Cardiac muscle cell (in vitro differentiated cells and primary cell): ENCODE measurements at regions not wholly inside any gene's neighbourhood (a gene's known extent, or its start where the extent isn't known, plus 50 kb on each side); places are given as distances from the start of the nearest gene placed in this dataset.
A peak's percentile ranks its signal among the peaks of the same experiment; 100 is the strongest.

Source experiments
- DNase-seq, 2 donors: peaks; one replicate each; pipeline versions ENCODE4 v3.0.0 to v3.0.0-alpha.2; 2010 to 2017; ENCODE audit warnings: low read depth in 1 of 2, low spot score in 1 of 2
- H3K27ac ChIP-seq: fragments of 200-600 bp; sonication (generic); 2 replicates; pipeline ENCODE4 v1.5.1; 2016
- H3K27me3 ChIP-seq: fragments of 200-600 bp; sonication (generic); 2 replicates; pipeline ENCODE4 v1.6.0; 2016; ENCODE audit warnings: control low read depth
- H3K36me3 ChIP-seq: fragments of 200-600 bp; sonication (generic); 2 replicates; pipeline ENCODE4 v1.5.1; 2016; ENCODE audit warnings: control low read depth
- H3K4me1 ChIP-seq: fragments of 200-600 bp; sonication (generic); 2 replicates; pipeline ENCODE4 v1.8.1; 2017; ENCODE audit warnings: low read depth, mild to moderate bottlenecking, mixed run types
- H3K4me3 ChIP-seq: fragments of 200-600 bp; sonication (generic); 2 replicates; pipeline ENCODE4 v1.5.1; 2016; ENCODE audit warnings: mild to moderate bottlenecking
- H3K9me3 ChIP-seq: fragments of 200-600 bp; sonication (generic); 2 replicates; pipeline ENCODE4 v1.5.1; 2017; ENCODE audit warnings: low read depth, mild to moderate bottlenecking, control low read depth
- CTCF ChIP-seq: IDR thresholded peaks from 2 replicates; pipeline ENCODE4 v1.5.1; 2012; ENCODE audit warnings: low read depth, mild to moderate bottlenecking, low read length

GRCh38 chr17:68771867-68772515 lies 170.8 kb upstream of the FAM20A start:
- no peaks in the 10 kb centered on the region for H3K4me1 ChIP-seq
- peak; percentile 48 to 91 for DNase-seq
- no peak overlapping the region for H3K4me3 ChIP-seq
- H3K9me3 ChIP-seq, result no peaks in the 10 kb centered on the region
- H3K27me3 ChIP-seq, result no peaks in the 10 kb centered on the region
- H3K36me3 ChIP-seq, result no peaks in the 10 kb centered on the region
- H3K27ac ChIP-seq, result no peak overlapping the region
- peak; percentile 73 for TF ChIP-seq CTCF

- Histone ChIP-seq H3K27ac (no peak overlapping the region), H3K36me3 (no peaks in the 10 kb centered on the region), H3K4me3 (no peak overlapping the region), H3K4me1 (no peaks in the 10 kb centered on the region), H3K27me3 (no peaks in the 10 kb centered on the region), H3K9me3 (no peaks in the 10 kb centered on the region)
- no peak for DNase-seq
- no peak for TF ChIP-seq CTCF
These were observed 167.6 kb upstream of the FAM20A start for GRCh38 chr17:68768804-68769203.

- DNase-seq, result no peak
- Histone ChIP-seq H3K4me1 (no peaks in the 10 kb centered on the region), H3K4me3 (no peak overlapping the region), H3K27me3 (no peaks in the 10 kb centered on the region), H3K9me3 (no peaks in the 10 kb centered on the region), H3K36me3 (no peaks in the 10 kb centered on the region), H3K27ac (no peak overlapping the region)
- TF ChIP-seq CTCF, result no peak
These were observed 165.5 kb upstream of the FAM20A start for GRCh38 chr17:68766640-68767039.

GRCh38 chr17:68763562-68763961 lies 162.4 kb upstream of the FAM20A start:
- H3K9me3 ChIP-seq, result no peaks in the 10 kb centered on the region
- no peak overlapping the region for H3K27ac ChIP-seq
- no peak for TF ChIP-seq CTCF
- H3K4me1 ChIP-seq, result no peaks in the 10 kb centered on the region
- no peak overlapping the region for H3K4me3 ChIP-seq
- DNase-seq, result no peak
- no peaks in the 10 kb centered on the region for H3K36me3 ChIP-seq
- H3K27me3 ChIP-seq, result no peaks in the 10 kb centered on the region

GRCh38 chr17:68762911-68763310 lies 161.7 kb upstream of the FAM20A start:
- Histone ChIP-seq H3K4me3 (no peak overlapping the region), H3K27me3 (no peaks in the 10 kb centered on the region), H3K9me3 (no peaks in the 10 kb centered on the region), H3K4me1 (no peaks in the 10 kb centered on the region), H3K27ac (no peak overlapping the region), H3K36me3 (no peaks in the 10 kb centered on the region)
- DNase-seq, result no peak
- TF ChIP-seq CTCF, result no peak

- Histone ChIP-seq H3K9me3 (no peaks in the 10 kb centered on the region), H3K27ac (no peak overlapping the region), H3K4me3 (no peak overlapping the region), H3K27me3 (no peaks in the 10 kb centered on the region), H3K36me3 (no peaks in the 10 kb centered on the region), H3K4me1 (no peaks in the 10 kb centered on the region)
- no peak for DNase-seq
- TF ChIP-seq CTCF, result no peak
These were observed 158.9 kb upstream of the FAM20A start for GRCh38 chr17:68760141-68760475.
